ENCODE measurements at regions not wholly inside any gene's neighbourhood (a gene's known extent, or its start where the extent isn't known, plus 50 kb on each side); places are given as distances from the start of the nearest gene placed in this dataset.

GRCh38 chrY:15624928-15625327 lies 1100.6 kb downstream of the NLGN4Y start:
- H3K4me1 ChIP-seq, result no peaks in the 10 kb centered on the region
- H3K4me2 ChIP-seq, result no peak overlapping the region
- 0% methylated on average over 2 of the region's 2 CpGs for WGBS (ENCODE audit: missing lambda C conversion rate)
- peak in 1 of 2 experiments; percentile 68; a peak in 2 of 6 replicates for ATAC-seq
- H3K27ac ChIP-seq, result no peak overlapping the region
- ChIA-PET POLR2A (no interaction called here), CTCF (no interaction called here)
- H3K4me3 ChIP-seq, result no peak overlapping the region
- no peak for TF ChIP-seq HOXB13 (CRISPR knock-in tag; IDR thresholded peaks at IDR 0.05; ENCODE audit: low read depth)
- TF ChIP-seq POLR2A (IDR thresholded peaks at IDR 0.05; ENCODE audit: low read length), result no peak
- TF ChIP-seq GATA3 (IDR thresholded peaks at IDR 0.05; ENCODE audit: borderline replicate concordance), result no peak
- no peak for TF ChIP-seq RCOR1 (IDR thresholded peaks at IDR 0.05; ENCODE audit: low read depth, low read length)
- TF ChIP-seq JUNB (IDR thresholded peaks at IDR 0.05), result no peak
- TF ChIP-seq REST (IDR thresholded peaks at IDR 0.05), result no peak
- TF ChIP-seq FOSL2 (IDR thresholded peaks at IDR 0.05), result no peak
- no peak for TF ChIP-seq FOSL2 (CRISPR knock-in tag; IDR thresholded peaks at IDR 0.05)
- TF ChIP-seq SMC3 (IDR thresholded peaks at IDR 0.05), result no peak
- TF ChIP-seq FOSB (CRISPR knock-in tag; IDR thresholded peaks at IDR 0.05), result no peak
- no peak for TF ChIP-seq CBX8 (IDR thresholded peaks at IDR 0.05)
- no peak for TF ChIP-seq HOXA7 (CRISPR knock-in tag; IDR thresholded peaks at IDR 0.05)
- TF ChIP-seq ZFP36 (IDR thresholded peaks at IDR 0.05; ENCODE audit: borderline replicate concordance, partially characterized antibody), result no peak
- no peak for TF ChIP-seq KDM1A (IDR thresholded peaks at IDR 0.05; ENCODE audit: low read depth)
- no peak for TF ChIP-seq ZNF302 (CRISPR knock-in tag; IDR thresholded peaks at IDR 0.05)
- TF ChIP-seq EP300 (IDR thresholded peaks at IDR 0.05), result no peak
- TF ChIP-seq POLR2AphosphoS2 (conservative IDR thresholded peaks at IDR 0.05; ENCODE audit: low read length), result no peak
- no peak for TF ChIP-seq EHF (CRISPR knock-in tag; IDR thresholded peaks at IDR 0.05)
- TF ChIP-seq PBX3 (IDR thresholded peaks at IDR 0.05), result no peak
- peak in 1 of 2 experiments; percentile 26 for DNase-seq (ENCODE audit: low read depth in 1 of 2, low spot score in 1 of 2)
- FAIRE-seq, result no peak
- H3K9me3 ChIP-seq, result no peaks in the 10 kb centered on the region

DNA sequence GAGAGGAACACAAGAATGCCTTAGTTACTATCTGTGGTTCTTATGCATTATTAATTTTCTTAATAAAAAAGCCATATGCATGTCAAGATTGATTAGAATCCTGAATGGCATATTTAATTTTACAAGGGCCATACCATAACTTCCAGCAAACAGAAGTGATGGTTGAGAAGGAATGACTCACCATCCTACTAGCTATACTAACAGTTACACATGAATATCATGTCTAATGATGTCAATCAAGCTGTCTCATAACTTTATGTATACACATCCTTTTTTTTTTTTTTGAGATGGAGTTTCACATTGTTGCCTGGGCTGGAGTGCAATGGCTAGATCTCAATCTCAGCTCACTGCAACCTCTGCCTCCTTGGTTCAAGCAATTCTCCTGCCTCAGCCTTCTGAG lies 1123.9 kb downstream of the NLGN4Y start:
- no peak for ATAC-seq
- no peak overlapping the region for H3K27ac ChIP-seq
- no peak for DNase-seq (ENCODE audit: low read depth in 1 of 2, low spot score in 1 of 2)
- POLR2A ChIA-PET, result no interaction called here
- CTCF ChIA-PET, result no interaction called here
- TF ChIP-seq ATOH8 (CRISPR knock-in tag; IDR thresholded peaks at IDR 0.05; ENCODE audit: low read depth), result no peak
- TF ChIP-seq HOXA7 (CRISPR knock-in tag; IDR thresholded peaks at IDR 0.05), result no peak
- TF ChIP-seq RFX5 (IDR thresholded peaks at IDR 0.05), result no peak
- TF ChIP-seq ZFP36 (IDR thresholded peaks at IDR 0.05; ENCODE audit: borderline replicate concordance, partially characterized antibody), result no peak
- no peak for TF ChIP-seq ZC3H11A (IDR thresholded peaks at IDR 0.05)
- no peak for TF ChIP-seq CHD2 (IDR thresholded peaks at IDR 0.05; ENCODE audit: low read length, partially characterized antibody)
- TF ChIP-seq SMC3 (IDR thresholded peaks at IDR 0.05), result no peak
- no peak for TF ChIP-seq RCOR1 (IDR thresholded peaks at IDR 0.05; ENCODE audit: low read depth, low read length)
- TF ChIP-seq KDM1A (IDR thresholded peaks at IDR 0.05; ENCODE audit: low read depth), result no peak
- TF ChIP-seq ELK1 (IDR thresholded peaks at IDR 0.05; ENCODE audit: low read depth, low read length), result no peak
- TF ChIP-seq CBX2 (IDR thresholded peaks at IDR 0.05; ENCODE audit: borderline replicate concordance, low read depth), result no peak
- no peak for TF ChIP-seq FOSB (CRISPR knock-in tag; IDR thresholded peaks at IDR 0.05)
- no peak for TF ChIP-seq ESRRA (IDR thresholded peaks at IDR 0.05; ENCODE audit: borderline replicate concordance, low read length)
- TF ChIP-seq, protein P1, sequence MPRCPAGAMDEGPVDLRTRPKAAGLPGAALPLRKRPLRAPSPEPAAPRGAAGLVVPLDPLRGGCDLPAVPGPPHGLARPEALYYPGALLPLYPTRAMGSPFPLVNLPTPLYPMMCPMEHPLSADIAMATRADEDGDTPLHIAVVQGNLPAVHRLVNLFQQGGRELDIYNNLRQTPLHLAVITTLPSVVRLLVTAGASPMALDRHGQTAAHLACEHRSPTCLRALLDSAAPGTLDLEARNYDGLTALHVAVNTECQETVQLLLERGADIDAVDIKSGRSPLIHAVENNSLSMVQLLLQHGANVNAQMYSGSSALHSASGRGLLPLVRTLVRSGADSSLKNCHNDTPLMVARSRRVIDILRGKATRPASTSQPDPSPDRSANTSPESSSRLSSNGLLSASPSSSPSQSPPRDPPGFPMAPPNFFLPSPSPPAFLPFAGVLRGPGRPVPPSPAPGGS (IDR thresholded peaks at IDR 0.05), result no peak
- no peak for TF ChIP-seq ZNF302 (CRISPR knock-in tag; IDR thresholded peaks at IDR 0.05)
- no peak for TF ChIP-seq MAX (IDR thresholded peaks at IDR 0.05)
- no peak for TF ChIP-seq FOXS1 (CRISPR knock-in tag; IDR thresholded peaks at IDR 0.05)
- no peak for TF ChIP-seq MAZ (IDR thresholded peaks at IDR 0.05; ENCODE audit: borderline replicate concordance, low read depth, low read length)
- FAIRE-seq, result no peak
- H3K9me3 ChIP-seq, result no peaks in the 10 kb centered on the region
- H3K4me2 ChIP-seq, result no peak overlapping the region
- no peaks in the 10 kb centered on the region for H3K4me1 ChIP-seq
- H3K4me3 ChIP-seq, result no peak overlapping the region

Measured in A549 (cell line).